Endothelial cell of umbilical vein (primary cell): ENCODE measurements at regions not wholly inside any gene's neighbourhood (a gene's known extent, or its start where the extent isn't known, plus 50 kb on each side); places are given as distances from the start of the nearest gene placed in this dataset.

Source experiments
- BruUV-seq: library from RNA; stranded (reverse); fragments of 400-500 nt; replicated peaks from 2 replicates; lab custom pipeline; 2021; lab: Mats Ljungman, UMichigan
- CTCF ChIA-PET: fragments of 300-600, 350-600 bp; sonication (Branson Sonifier 250); formaldehyde crosslinking; loops from one replicate; lab custom pipeline; 2021; ENCODE audit warnings: antibody characterized with exemption, inconsistent platforms; lab: Charles Lee
- POLR2A ChIA-PET: fragments of 300-600, 350-600 bp; sonication (Branson Sonifier 250); formaldehyde crosslinking; loops from one replicate; lab custom pipeline; 2021; ENCODE audit warnings: antibody characterized with exemption, inconsistent platforms; lab: Charles Lee
- DNase-seq: peaks from one replicate; pipeline ENCODE4 v3.0.0-alpha.2; 2011; ENCODE audit warnings: low read depth, low spot score
- FAIRE-seq: peaks from 2 replicates; lab custom pipeline; 2011; peaks lifted over from hg19 to GRCh38; lab: Jason Lieb, UNC
- H2AFZ ChIP-seq: 2 replicates; pipeline ENCODE4 v1.6.0; 2012; ENCODE audit warnings: low read depth, low read length, control low read depth, inconsistent platforms
- H3K27ac ChIP-seq: 2 replicates; pipeline ENCODE4 v1.5.1; 2011; ENCODE audit warnings: low read depth, mild to moderate bottlenecking, control low read depth, low read length, moderate library complexity; ENCODE audit not compliant: insufficient read depth
- H3K27me3 ChIP-seq, 2 experiments: 2 replicates each; pipeline versions ENCODE4 v1.6.0 to v1.6.1; 2011; ENCODE audit warnings: low read length in 2 of 2, mixed read lengths in 1 of 2; ENCODE audit not compliant: control insufficient read depth in 2 of 2, insufficient read depth in 2 of 2
- H3K36me3 ChIP-seq, 2 experiments: 2 replicates in 1 of 2; 3 replicates in 1 of 2; pipeline ENCODE4 v1.5.1; 2011; ENCODE audit warnings: low read length in 2 of 2, mild to moderate bottlenecking in 1 of 2, moderate library complexity in 1 of 2; ENCODE audit not compliant: control insufficient read depth in 2 of 2, insufficient read depth in 2 of 2; ENCODE audit errors: extremely low read depth in 1 of 2
- H3K4me1 ChIP-seq: 3 replicates; pipeline ENCODE4 v1.5.1; 2011; ENCODE audit warnings: mild to moderate bottlenecking, low read length; ENCODE audit not compliant: control insufficient read depth, insufficient read depth; ENCODE audit errors: extremely low read depth
- H3K4me2 ChIP-seq: 2 replicates; pipeline ENCODE4 v1.6.1; 2011; ENCODE audit warnings: low read length, control low read depth, mixed read lengths; ENCODE audit not compliant: insufficient read depth
- H3K4me3 ChIP-seq, 3 experiments: fragments of 200-600 bp in 1 of 3; sonication (generic), shearing (Covaris generic) in 1 of 3; replicated peaks in 1 of 3; 2 replicates each; pipeline ENCODE4 v1.5.1; 2011 to 2016; ENCODE audit warnings: control low read depth in 3 of 3, low read length in 3 of 3, mild to moderate bottlenecking in 2 of 3, inconsistent platforms in 1 of 3, low read depth in 1 of 3, moderate library complexity in 1 of 3; ENCODE audit not compliant: insufficient read depth in 1 of 3
- H3K79me2 ChIP-seq: 2 replicates; pipeline ENCODE4 v1.6.0; 2012; ENCODE audit warnings: low read length, inconsistent platforms; ENCODE audit not compliant: control insufficient read depth, insufficient read depth
- H3K9ac ChIP-seq: replicated peaks from 2 replicates; pipeline ENCODE3; 2011; ENCODE audit warnings: low read length, control low read depth; ENCODE audit not compliant: insufficient read depth; ENCODE audit errors: extremely low read depth
- H3K9me1 ChIP-seq: replicated peaks from 3 replicates; pipeline ENCODE4 v1.6.0; 2011; ENCODE audit warnings: mild to moderate bottlenecking, low read length; ENCODE audit not compliant: control insufficient read depth, insufficient read depth; ENCODE audit errors: extremely low read depth
- H3K9me3 ChIP-seq: replicated peaks from 2 replicates; pipeline ENCODE4 v1.5.1; 2012; ENCODE audit warnings: low read length, inconsistent platforms; ENCODE audit not compliant: control insufficient read depth, insufficient read depth
- H4K20me1 ChIP-seq: replicated peaks from 2 replicates; pipeline ENCODE3; 2011; ENCODE audit warnings: mild to moderate bottlenecking, low read length; ENCODE audit not compliant: control insufficient read depth, insufficient read depth; ENCODE audit errors: extremely low read depth
- CTCF ChIP-seq, 2 donors: IDR thresholded peaks; 1 replicate in 1 of 2; 2 replicates in 1 of 2; pipeline ENCODE4 v1.5.1; 2011; ENCODE audit warnings: low read length in 2 of 2, mild to moderate bottlenecking in 2 of 2, moderate library complexity in 2 of 2, control low read depth in 1 of 2, inconsistent platforms in 1 of 2, low read depth in 1 of 2; ENCODE audit not compliant: insufficient read depth in 1 of 2; ENCODE audit errors: extremely low read depth in 1 of 2
- EZH2 ChIP-seq: IDR thresholded peaks from 2 replicates; pipeline ENCODE4 v1.6.1; 2012; ENCODE audit warnings: borderline replicate concordance, low read depth, mild to moderate bottlenecking, moderate library complexity, low read length, inconsistent platforms; ENCODE audit not compliant: severe bottlenecking
- FOS ChIP-seq: IDR thresholded peaks from 2 replicates; pipeline ENCODE4 v1.6.1; 2011; ENCODE audit warnings: mild to moderate bottlenecking, low read length, moderate library complexity, borderline replicate concordance; ENCODE audit not compliant: insufficient read depth
- GATA2 ChIP-seq: IDR thresholded peaks from 2 replicates; pipeline ENCODE4 v1.7.0; 2011; ENCODE audit warnings: low read depth, mild to moderate bottlenecking, moderate library complexity, mixed read lengths, low read length; ENCODE audit not compliant: insufficient read length, insufficient read depth
- JUN ChIP-seq: IDR thresholded peaks from 2 replicates; pipeline ENCODE4 v1.6.1; 2011; ENCODE audit warnings: borderline replicate concordance, low read depth; ENCODE audit not compliant: insufficient read length, insufficient read depth
- MAX ChIP-seq: IDR thresholded peaks from 2 replicates; pipeline ENCODE4 v1.6.1; 2011; ENCODE audit not compliant: insufficient read depth, insufficient read length
- MYC ChIP-seq: IDR thresholded peaks from one replicate; pipeline ENCODE4 v1.6.1; 2011; ENCODE audit warnings: mild to moderate bottlenecking, low read depth, low read length
- POLR2A ChIP-seq: IDR thresholded peaks from 2 replicates; pipeline ENCODE4 v1.6.1; 2012; ENCODE audit warnings: low read depth, mild to moderate bottlenecking, control low read depth, low read length
- POLR2AphosphoS5 ChIP-seq: IDR thresholded peaks from 2 replicates; pipeline ENCODE4 v1.6.1; 2012; ENCODE audit warnings: low read depth, mild to moderate bottlenecking, control low read depth, low read length, moderate library complexity; ENCODE audit not compliant: insufficient read depth
- dilution Hi-C: fragments of 300-500 bp; cut with MboI; formaldehyde crosslinking; loops from one replicate; pipeline ENCODE4 v1.15.0; 2019; ENCODE audit warnings: low sequenced_read_pairs; ENCODE audit not compliant: extremely low pct_ligation_motif_present
- intact Hi-C: fragments of 100-400 bp; cut with micrococcal nuclease; formaldehyde crosslinking; loops from one replicate; pipeline ENCODE4 v1.10.0; 2022

- peak overlapping the region; percentile 64 for H3K4me2 ChIP-seq
- no peaks in the 10 kb centered on the region for H3K9me1 ChIP-seq
- peak; percentile 96 for FAIRE-seq
- no peak overlapping the region for H2AFZ ChIP-seq
- intact Hi-C loops (loop anchor here (1.0 kb wide), 6 partner anchors 13 to 224 kb away; no protein-coding TSS in a partner anchor), dilution Hi-C loops (loop anchor here (10.0 kb wide), 1 partner anchor 45 kb away; no protein-coding TSS in a partner anchor)
- no peaks in the 10 kb centered on the region for H3K27me3 ChIP-seq
- no TSS peak for BruUV-seq
- H3K4me1 ChIP-seq, result peaks cover 42% of the 10 kb centered on the region
- H3K27ac ChIP-seq, result peak overlapping the region; percentile 90
- ChIA-PET CTCF (interaction anchor here (0.7 to 3.2 kb wide), 7 partner anchors 12 to 226 kb away, joined by 3 to 16 read pairs (median 4); no protein-coding TSS in a partner anchor), POLR2A (interaction anchor here (0.6 to 1.5 kb wide), 3 partner anchors 12 to 109 kb away, joined by 3 to 6 read pairs (median 5); no protein-coding TSS in a partner anchor)
- no peaks in the 10 kb centered on the region for H3K79me2 ChIP-seq
- H3K9me3 ChIP-seq, result no peaks in the 10 kb centered on the region
- H3K36me3 ChIP-seq, result no peaks in the 10 kb centered on the region
- DNase-seq, result peak; percentile 95
- TF ChIP-seq FOS (peak; percentile 95), EZH2 (no peak), JUN (peak; percentile 58), GATA2 (peak; percentile 96), MYC (no peak), CTCF (IDR thresholded peaks at IDR 0.05; ENCODE audit: extremely low read depth in 1 of 2, insufficient read depth in 1 of 2, low read depth in 1 of 2, low read length in 2 of 2) (no peak), POLR2A (peak; percentile 19), MAX (no peak), POLR2AphosphoS5 (peak; percentile 73)
- H3K9ac ChIP-seq, result peak overlapping the region; percentile 56
- no peaks in the 10 kb centered on the region for H4K20me1 ChIP-seq
- no peak overlapping the region for H3K4me3 ChIP-seq
Measured at GRCh38 chr1:8090241-8090702, 64.2 kb upstream of the ERRFI1 start.
